ENCODE measurements at regions not wholly inside any gene's neighbourhood (a gene's known extent, or its start where the extent isn't known, plus 50 kb on each side); places are given as distances from the start of the nearest gene placed in this dataset.
A peak's percentile ranks its signal among the peaks of the same experiment; 100 is the strongest.

DNA sequence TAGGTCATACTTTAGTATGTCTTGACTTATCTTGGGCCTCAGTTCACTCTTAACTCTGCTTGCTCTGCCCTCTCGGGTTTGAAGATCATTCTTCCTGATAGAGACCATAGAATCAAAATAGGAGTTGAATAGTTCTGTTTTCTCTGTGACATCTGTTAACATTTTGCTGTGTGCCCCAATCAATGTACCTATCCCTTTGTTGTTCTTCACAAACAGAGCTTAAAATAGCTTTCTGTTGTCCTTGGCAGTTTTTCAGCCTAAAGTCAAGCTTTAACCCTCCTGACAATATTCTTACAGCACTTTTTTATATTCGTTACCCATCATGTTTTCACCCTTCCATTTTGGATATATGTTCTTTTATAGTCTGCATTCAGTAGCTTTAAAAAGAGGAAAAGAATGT, 724.5 kb upstream of the FANCL start:
- no peak for DNase-seq (ENCODE audit: extremely low read depth, low read depth)
- TF ChIP-seq, protein P1, sequence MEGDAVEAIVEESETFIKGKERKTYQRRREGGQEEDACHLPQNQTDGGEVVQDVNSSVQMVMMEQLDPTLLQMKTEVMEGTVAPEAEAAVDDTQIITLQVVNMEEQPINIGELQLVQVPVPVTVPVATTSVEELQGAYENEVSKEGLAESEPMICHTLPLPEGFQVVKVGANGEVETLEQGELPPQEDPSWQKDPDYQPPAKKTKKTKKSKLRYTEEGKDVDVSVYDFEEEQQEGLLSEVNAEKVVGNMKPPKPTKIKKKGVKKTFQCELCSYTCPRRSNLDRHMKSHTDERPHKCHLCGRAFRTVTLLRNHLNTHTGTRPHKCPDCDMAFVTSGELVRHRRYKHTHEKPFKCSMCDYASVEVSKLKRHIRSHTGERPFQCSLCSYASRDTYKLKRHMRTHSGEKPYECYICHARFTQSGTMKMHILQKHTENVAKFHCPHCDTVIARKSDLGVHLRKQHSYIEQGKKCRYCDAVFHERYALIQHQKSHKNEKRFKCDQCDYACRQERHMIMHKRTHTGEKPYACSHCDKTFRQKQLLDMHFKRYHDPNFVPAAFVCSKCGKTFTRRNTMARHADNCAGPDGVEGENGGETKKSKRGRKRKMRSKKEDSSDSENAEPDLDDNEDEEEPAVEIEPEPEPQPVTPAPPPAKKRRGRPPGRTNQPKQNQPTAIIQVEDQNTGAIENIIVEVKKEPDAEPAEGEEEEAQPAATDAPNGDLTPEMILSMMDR (IDR thresholded peaks at IDR 0.05; ENCODE audit: low read depth, low read length): no peak

DNA sequence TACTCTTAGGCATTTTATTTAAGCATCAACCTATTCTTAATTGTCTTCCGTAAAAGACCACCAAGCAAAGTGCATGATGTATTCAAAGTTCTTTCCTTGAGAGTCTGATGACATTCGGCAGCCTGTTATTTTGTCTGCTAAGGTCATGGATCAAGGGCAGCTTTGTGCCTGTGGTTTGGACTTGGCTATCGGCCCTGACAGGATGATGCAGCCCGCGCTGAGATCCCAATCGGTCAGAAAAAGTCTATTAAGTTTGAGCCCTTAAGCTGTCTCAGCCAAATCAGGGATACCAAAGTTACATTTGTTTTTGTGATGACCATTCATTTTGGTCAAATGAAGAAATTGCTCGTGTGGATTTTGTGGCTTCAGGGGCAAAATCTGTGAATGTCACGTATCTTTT, 718.9 kb upstream of the FANCL start:
- no peak for DNase-seq (ENCODE audit: extremely low read depth, low read depth)
- TF ChIP-seq, protein P1 (IDR thresholded peaks at IDR 0.05; ENCODE audit: low read depth, low read length): no peak

DNA sequence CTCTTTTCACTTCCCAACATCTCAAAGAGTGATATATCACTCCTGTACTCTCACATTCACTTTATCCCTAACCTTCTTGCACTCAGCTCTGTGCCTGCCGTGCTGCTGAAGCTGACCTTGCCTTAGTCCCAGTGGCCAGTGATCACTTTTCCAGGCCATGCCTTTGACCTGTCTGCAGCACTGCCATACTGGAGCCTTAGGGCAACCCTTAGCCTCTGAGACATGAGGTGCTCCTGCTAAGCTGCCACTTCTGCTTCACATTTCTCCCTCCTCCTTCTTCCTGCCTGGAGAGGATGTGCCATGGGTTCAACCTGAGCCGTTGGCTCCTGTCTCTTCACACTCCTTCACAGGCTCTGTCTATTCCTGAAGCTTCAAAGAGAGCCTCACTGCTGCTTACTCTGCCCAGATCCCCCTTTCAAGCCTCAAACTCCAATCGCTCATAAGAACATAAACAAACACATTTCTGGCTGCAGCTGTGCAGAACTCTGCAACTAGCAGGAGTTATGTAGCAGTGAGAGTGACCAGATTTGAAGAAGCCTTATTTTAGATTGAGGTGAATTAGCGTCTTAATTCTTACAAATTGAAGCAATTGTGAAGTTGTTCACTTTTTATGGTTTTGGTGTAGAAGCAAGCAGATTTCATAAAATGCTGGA, 716.2 kb upstream of the FANCL start:
- DNase-seq (ENCODE audit: extremely low read depth, low read depth): no peak
- TF ChIP-seq, protein P1 (IDR thresholded peaks at IDR 0.05; ENCODE audit: low read depth, low read length): no peak

DNA sequence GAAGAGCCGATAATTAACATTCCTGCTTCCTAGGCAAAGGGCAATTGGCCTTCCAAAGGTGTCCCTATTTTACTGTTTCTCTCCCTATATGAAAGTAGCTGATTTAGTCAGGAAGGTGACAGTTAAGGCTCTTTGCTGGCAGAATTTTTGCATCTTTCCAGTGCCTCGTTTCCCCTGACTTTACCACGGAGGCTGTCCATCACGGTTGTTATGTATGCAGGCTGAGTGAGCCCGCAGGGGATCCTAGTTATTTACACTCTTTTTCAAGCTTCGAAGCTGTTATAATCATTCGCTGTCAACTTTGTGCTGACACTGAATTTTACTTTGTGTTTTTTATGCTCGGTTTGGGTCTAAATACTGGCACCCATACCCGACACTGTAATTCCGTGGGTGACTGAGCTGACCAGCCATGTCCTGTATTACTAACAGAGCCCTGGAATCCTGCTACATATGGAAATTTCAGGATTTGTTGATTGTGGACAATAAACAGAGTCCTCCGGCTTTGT, 713.8 kb upstream of the FANCL start:
- TF ChIP-seq, protein P1 (IDR thresholded peaks at IDR 0.05; ENCODE audit: low read depth, low read length): no peak
- no peak for DNase-seq (ENCODE audit: extremely low read depth, low read depth)

DNA sequence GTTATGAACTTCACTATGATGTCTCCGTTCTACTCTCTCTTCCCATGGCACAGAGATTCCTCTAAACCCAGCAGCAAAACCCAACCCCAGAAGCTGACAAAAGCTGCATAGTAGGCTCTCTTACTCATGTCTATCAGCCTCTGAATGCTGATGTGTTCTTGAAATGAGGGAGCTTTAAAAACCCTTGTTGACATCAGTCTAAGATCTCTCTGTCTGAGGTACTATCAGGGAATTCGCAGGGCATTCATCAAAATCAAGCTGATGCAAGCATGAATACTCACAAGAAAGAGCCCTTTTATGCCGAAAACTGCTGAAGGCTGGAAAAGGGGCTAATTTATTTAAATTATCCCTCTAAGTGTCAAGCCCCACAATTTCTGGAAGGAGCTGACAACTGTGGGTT, 710.6 kb upstream of the FANCL start:
- DNase-seq (ENCODE audit: extremely low read depth, low read depth): no peak
- TF ChIP-seq, protein P1 (IDR thresholded peaks at IDR 0.05; ENCODE audit: low read depth, low read length): no peak

DNA sequence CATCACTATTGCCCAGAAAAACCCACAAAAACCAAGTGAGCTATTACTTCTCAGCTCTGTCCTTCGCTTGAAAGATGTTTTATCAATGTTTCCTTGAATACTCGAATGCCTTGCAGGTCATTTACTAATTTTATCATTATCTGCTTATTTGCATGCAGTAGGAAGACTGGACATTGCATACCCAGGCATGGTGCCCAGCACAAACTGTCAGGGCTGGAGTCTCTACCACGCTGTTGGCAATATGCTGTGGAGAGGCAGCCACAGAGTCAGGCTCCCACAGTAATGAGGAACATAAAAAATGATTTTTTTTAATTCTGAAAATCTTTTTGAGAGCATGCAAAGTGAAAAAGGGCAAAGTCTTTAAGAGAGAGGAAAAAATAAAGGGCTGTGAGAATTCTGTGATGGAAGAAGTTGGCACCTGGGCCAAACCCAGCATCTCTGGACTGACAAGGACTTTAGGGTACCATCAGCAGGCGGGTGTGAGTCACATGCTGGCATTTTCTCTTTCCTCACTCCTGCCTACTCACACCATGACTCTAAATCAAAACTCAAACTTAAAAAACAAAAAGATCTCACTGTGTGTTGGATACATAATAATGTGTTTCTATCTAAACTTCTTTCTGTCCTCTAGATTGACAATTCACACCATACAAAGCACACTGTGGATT, 709.8 kb upstream of the FANCL start:
- no peak for DNase-seq (ENCODE audit: extremely low read depth, low read depth)
- TF ChIP-seq, protein P1 (IDR thresholded peaks at IDR 0.05; ENCODE audit: low read depth, low read length): no peak

DNA sequence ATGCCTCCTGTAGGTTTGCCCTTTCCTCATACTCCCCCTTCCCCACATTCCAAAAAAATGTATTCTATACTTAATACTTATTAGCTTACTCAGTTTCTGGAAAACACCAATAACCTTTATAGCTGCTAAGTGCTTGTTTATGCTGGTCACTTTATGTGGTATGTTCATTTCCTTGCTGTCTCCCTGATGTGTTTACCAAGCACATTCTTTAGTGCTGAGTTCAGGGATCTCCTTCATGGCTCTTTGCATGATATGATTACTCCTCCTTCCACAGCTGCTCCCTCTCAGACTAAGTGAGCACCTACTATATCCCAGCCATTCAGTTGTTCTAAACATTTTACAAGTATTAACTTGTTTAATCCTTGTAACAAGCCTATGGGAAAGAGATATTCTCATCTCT, 698.3 kb upstream of the FANCL start:
- TF ChIP-seq, protein P1 (IDR thresholded peaks at IDR 0.05; ENCODE audit: low read depth, low read length): no peak
- DNase-seq (ENCODE audit: extremely low read depth, low read depth): peak; percentile 30
